ENCODE measurements at regions not wholly inside any gene's neighbourhood (a gene's known extent, or its start where the extent isn't known, plus 50 kb on each side); places are given as distances from the start of the nearest gene placed in this dataset.

DNA sequence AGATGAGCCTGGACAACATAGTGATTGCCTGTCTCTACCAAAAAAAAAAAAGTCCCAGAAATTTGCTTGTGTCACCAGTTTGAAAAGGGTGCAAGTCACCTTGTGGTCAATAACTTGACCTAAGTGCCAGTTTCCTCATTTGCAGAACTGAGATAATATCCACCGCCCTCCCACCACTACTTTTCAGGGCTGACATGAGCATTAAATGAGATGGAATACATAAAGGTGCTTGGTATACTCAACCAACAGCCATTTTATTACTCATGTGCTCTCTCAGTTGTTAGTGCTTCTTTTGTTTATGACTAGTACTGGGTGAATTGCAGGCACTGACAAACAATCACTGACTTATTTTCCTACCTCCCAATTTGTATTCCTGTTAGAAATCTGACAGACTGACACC, 340.5 kb upstream of the SATB1 start:
- TF ChIP-seq POLR2AphosphoS5 (IDR thresholded peaks at IDR 0.05; ENCODE audit: low read depth, low read length) (no peak), POLR2A (IDR thresholded peaks at IDR 0.05; ENCODE audit: low read depth, low read length) (no peak)

All from GM12892 (cell line).